B cell (primary cell): ENCODE measurements at regions not wholly inside any gene's neighbourhood (a gene's known extent, or its start where the extent isn't known, plus 50 kb on each side); places are given as distances from the start of the nearest gene placed in this dataset.

Experiments used
- ATAC-seq: fragments of 200-7000 bp; cut with Tn5 transposase; one replicate; pipeline ENCODE4 v1.10.0; 2021; ENCODE audit warnings: low read depth, mild to moderate bottlenecking, moderate number of reproducible peaks, moderate library complexity
- CTCF ChIA-PET: fragments of 350-600 bp; sonication (Branson Sonifier 250); formaldehyde crosslinking; loops from one replicate; lab custom pipeline; 2021; ENCODE audit warnings: antibody characterized with exemption, inconsistent platforms; lab: Charles Lee
- POLR2A ChIA-PET: fragments of 350-600 bp; sonication (Branson Sonifier 250); formaldehyde crosslinking; loops from one replicate; lab custom pipeline; 2021; ENCODE audit warnings: antibody characterized with exemption; lab: Charles Lee
- DNase-seq: peaks from one replicate; pipeline ENCODE4 v3.0.0; 2013
- H2AFZ ChIP-seq: 2 replicates; pipeline ENCODE4 v1.6.1; 2012; ENCODE audit warnings: mild to moderate bottlenecking, low read depth, low read length; ENCODE audit not compliant: insufficient read depth, poor library complexity, severe bottlenecking
- H3K27ac ChIP-seq, 2 donors: 1 replicate in 1 of 2; 2 replicates in 1 of 2; pipeline ENCODE4 v1.5.1; 2012 to 2013; ENCODE audit warnings: low read length in 2 of 2, mild to moderate bottlenecking in 2 of 2, moderate library complexity in 1 of 2
- H3K27me3 ChIP-seq, 4 experiments: fragments of 200-600 bp in 1 of 4; sonication (generic) in 1 of 4; replicated peaks in 1 of 4; 1 replicate in 2 of 4; 2 replicates in 2 of 4; pipeline versions ENCODE4 v1.6.1 to v1.7.0; 2013 to 2016; ENCODE audit warnings: low read length in 3 of 4, mild to moderate bottlenecking in 2 of 4, mixed read lengths in 1 of 4, moderate library complexity in 1 of 4; ENCODE audit not compliant: insufficient read depth in 4 of 4, control insufficient read depth in 3 of 4; ENCODE audit errors: control extremely low read depth in 1 of 4
- H3K36me3 ChIP-seq, 2 experiments: replicated peaks in 1 of 2; 1 replicate in 1 of 2; 2 replicates in 1 of 2; pipeline versions ENCODE4 v1.6.1 to v1.7.1; 2013; ENCODE audit warnings: low read length in 1 of 2; ENCODE audit not compliant: insufficient read depth in 2 of 2, control insufficient read depth in 1 of 2; ENCODE audit errors: control extremely low read depth in 1 of 2, extremely low read depth in 1 of 2
- H3K4me1 ChIP-seq, 2 donors: fragments of 200-600 bp in 1 of 2; sonication (generic) in 1 of 2; 1 replicate in 1 of 2; 2 replicates in 1 of 2; pipeline versions ENCODE4 v1.5.1 to v1.6.1; 2013 to 2017; ENCODE audit warnings: low read length in 2 of 2; ENCODE audit not compliant: control insufficient read depth in 2 of 2, insufficient read depth in 2 of 2
- H3K4me2 ChIP-seq: replicated peaks from 2 replicates; pipeline ENCODE3; 2012; ENCODE audit warnings: mild to moderate bottlenecking, low read depth, low read length; ENCODE audit not compliant: poor library complexity, severe bottlenecking
- H3K4me3 ChIP-seq, 5 experiments: fragments of 200-600 bp in 1 of 5; sonication (generic) in 1 of 5; 1 replicate in 3 of 5; 2 replicates in 2 of 5; pipeline versions ENCODE4 v1.5.1 to v1.7.0; 2011 to 2016; ENCODE audit warnings: low read length in 4 of 5, mild to moderate bottlenecking in 4 of 5, low read depth in 2 of 5, control low read depth in 1 of 5, moderate library complexity in 1 of 5; ENCODE audit not compliant: insufficient read depth in 1 of 5; ENCODE audit errors: control extremely low read depth in 1 of 5, extremely low read depth in 1 of 5
- H3K79me2 ChIP-seq: fragments of 200-600 bp; sonication (generic); one replicate; pipeline ENCODE4 v1.6.0; 2016; ENCODE audit warnings: low read length; ENCODE audit not compliant: control insufficient read depth, insufficient read depth
- H3K9ac ChIP-seq: fragments of 200-600 bp; sonication (generic); 2 replicates; pipeline ENCODE4 v1.6.1; 2017; ENCODE audit warnings: mild to moderate bottlenecking, low read length, moderate library complexity
- H3K9me3 ChIP-seq, 3 donors: one replicate each; pipeline versions ENCODE4 v1.6.1 to v1.7.1; 2013; ENCODE audit warnings: low read length in 2 of 3; ENCODE audit not compliant: control insufficient read depth in 2 of 3, insufficient read depth in 1 of 3; ENCODE audit errors: control extremely low read depth in 1 of 3
- H4K20me1 ChIP-seq: 2 replicates; pipeline ENCODE4 v1.6.0; 2012; ENCODE audit warnings: mild to moderate bottlenecking, low read length; ENCODE audit not compliant: insufficient read depth, control insufficient read depth, poor library complexity, severe bottlenecking
- H3K27ac Mint-ChIP-seq: one replicate; pipeline ENCODE4 v1.8.0; 2021; ENCODE audit warnings: mixed read lengths
- H3K27me3 Mint-ChIP-seq: one replicate; pipeline ENCODE4 v1.8.0; 2021; ENCODE audit warnings: mixed read lengths
- H3K4me1 Mint-ChIP-seq: one replicate; pipeline ENCODE4 v1.8.0; 2021; ENCODE audit warnings: mixed read lengths
- H3K4me3 Mint-ChIP-seq: one replicate; pipeline ENCODE4 v1.8.0; 2021; ENCODE audit warnings: mixed read lengths
- H3K9me3 Mint-ChIP-seq: one replicate; pipeline ENCODE4 v1.8.0; 2022; ENCODE audit warnings: mixed read lengths; ENCODE audit not compliant: insufficient read depth
- EZH2 ChIP-seq: IDR thresholded peaks from 2 replicates; pipeline ENCODE4 v1.6.1; 2012; ENCODE audit warnings: borderline replicate concordance, low read depth, mild to moderate bottlenecking, moderate library complexity, low read length; ENCODE audit not compliant: insufficient read depth, poor library complexity, severe bottlenecking
- WGBS: methylation state at CpG from one replicate; pipeline ENCODE4 v1.1.5; 2013; ENCODE audit warnings: missing lambda C conversion rate; ENCODE audit not compliant: insufficient coverage; 5-methylcytosine and 5-hydroxymethylcytosine counted together
- intact Hi-C: fragments of 100-400 bp; cut with micrococcal nuclease; formaldehyde crosslinking; loops from one replicate; pipeline ENCODE4 v1.10.0; 2022
- TF ChIP-seq, protein P1 (sequence below): fragments of 200-600 bp; IDR thresholded peaks from one replicate; pipeline ENCODE4 v1.8.0; 2022; ENCODE audit warnings: antibody characterized with exemption, mild to moderate bottlenecking

DNA sequence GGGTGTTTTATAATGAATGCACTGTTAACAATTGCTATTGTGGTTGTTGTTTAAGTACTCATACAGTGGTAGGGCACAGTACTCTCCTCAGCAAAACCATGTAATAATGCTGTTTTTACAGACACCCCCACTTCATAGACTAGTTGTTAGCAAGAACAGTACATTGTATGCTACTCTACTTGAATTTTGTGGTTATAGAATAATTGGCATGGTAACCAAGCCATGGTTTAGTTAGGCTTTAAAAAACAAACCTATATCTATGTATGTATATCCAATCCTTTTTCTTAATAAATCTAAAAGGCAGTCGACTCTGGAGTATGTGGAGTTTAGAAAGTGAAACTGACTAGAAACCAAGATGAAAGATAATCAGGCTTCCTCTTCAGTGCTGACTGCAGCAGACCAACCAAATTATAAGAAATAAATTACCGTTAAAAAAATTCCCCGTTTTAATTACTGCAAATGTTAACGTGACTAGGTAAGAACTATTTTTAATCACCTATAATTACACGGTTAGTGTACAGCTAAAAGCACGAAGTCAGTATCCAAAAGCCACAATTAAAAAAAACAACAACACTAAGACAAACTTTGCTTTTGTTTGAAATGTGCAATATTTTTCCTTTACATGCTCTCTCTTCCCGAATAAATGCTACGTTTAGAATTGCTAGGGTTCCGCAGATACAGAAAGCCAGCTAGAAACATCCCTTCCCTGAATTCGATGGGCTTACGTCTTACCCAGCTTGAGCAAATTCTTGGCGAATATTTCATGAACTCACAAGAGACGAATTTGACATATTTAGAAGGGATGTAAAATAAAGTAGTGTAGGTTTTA, 113.3 kb upstream of the SERTAD2 start:
- Histone ChIP-seq H3K9me3 (peaks cover 0 to 3% (median 0%) of the 10 kb centered on the region in 3 donors), H3K27me3 (no peaks in the 10 kb centered on the region), H3K36me3 (no peaks in the 10 kb centered on the region), H3K27ac (peak overlapping the region; percentile 82 to 95), H4K20me1 (no peaks in the 10 kb centered on the region), H2AFZ (peak overlapping the region; percentile 77), H3K4me1 (peaks cover 13% of the 10 kb centered on the region in 2 donors), H3K4me2 (peak overlapping the region; percentile 92), H3K4me3 (peak overlapping the region; percentile 60 to 99 (median 87)), H3K79me2 (no peaks in the 10 kb centered on the region), H3K9ac (peak overlapping the region; percentile 94)
- ChIA-PET POLR2A (interaction anchor here (0.5 to 2.0 kb wide), 15 partner anchors 16 to 243 kb away, joined by 3 to 19 read pairs (median 5); partner anchors contain the start of genes AFTPH and SERTAD2), CTCF (interaction anchor here (0.6 to 2.5 kb wide), 22 partner anchors 11 to 180 kb away, joined by 3 to 17 read pairs (median 4); partner anchors contain the start of gene SERTAD2)
- DNase-seq (peak; percentile 69), ATAC-seq (peak; percentile 46)
- Mint-ChIP-seq H3K27me3 (no peaks in the 10 kb centered on the region), H3K27ac (peak overlapping the region; percentile 97), H3K4me3 (peak overlapping the region; percentile 94), H3K9me3 (no peaks in the 10 kb centered on the region), H3K4me1 (peaks cover 24% of the 10 kb centered on the region)
- TF ChIP-seq, protein P1, sequence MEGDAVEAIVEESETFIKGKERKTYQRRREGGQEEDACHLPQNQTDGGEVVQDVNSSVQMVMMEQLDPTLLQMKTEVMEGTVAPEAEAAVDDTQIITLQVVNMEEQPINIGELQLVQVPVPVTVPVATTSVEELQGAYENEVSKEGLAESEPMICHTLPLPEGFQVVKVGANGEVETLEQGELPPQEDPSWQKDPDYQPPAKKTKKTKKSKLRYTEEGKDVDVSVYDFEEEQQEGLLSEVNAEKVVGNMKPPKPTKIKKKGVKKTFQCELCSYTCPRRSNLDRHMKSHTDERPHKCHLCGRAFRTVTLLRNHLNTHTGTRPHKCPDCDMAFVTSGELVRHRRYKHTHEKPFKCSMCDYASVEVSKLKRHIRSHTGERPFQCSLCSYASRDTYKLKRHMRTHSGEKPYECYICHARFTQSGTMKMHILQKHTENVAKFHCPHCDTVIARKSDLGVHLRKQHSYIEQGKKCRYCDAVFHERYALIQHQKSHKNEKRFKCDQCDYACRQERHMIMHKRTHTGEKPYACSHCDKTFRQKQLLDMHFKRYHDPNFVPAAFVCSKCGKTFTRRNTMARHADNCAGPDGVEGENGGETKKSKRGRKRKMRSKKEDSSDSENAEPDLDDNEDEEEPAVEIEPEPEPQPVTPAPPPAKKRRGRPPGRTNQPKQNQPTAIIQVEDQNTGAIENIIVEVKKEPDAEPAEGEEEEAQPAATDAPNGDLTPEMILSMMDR: no peak
- no peak for TF ChIP-seq EZH2
- 0% methylated on average over 6 of the region's 13 CpGs for WGBS
- intact Hi-C loops: loop anchor here (1.0 to 10.0 kb wide), 11 partner anchors 16 to 622 kb away; partner anchors contain the start of genes AFTPH, PELI1 and SERTAD2
